ENCODE measurements at regions not wholly inside any gene's neighbourhood (a gene's known extent, or its start where the extent isn't known, plus 50 kb on each side); places are given as distances from the start of the nearest gene placed in this dataset.
A peak's percentile ranks its signal among the peaks of the same experiment; 100 is the strongest.
"Not testable (repeated sequence)": the region's sequence is repeated elsewhere in the genome, so short reads cannot be mapped to it uniquely, and the experiment has no call there.

- no peaks in the 10 kb centered on the region for H3K36me3 Mint-ChIP-seq
- H3K27me3 Mint-ChIP-seq (ENCODE audit: low read depth in 3 of 3), result peaks cover 2 to 9% (median 8%) of the 10 kb centered on the region in 3 donors
Measured at GRCh38 chr7:69428089-69428488, 170.2 kb upstream of the AUTS2 start.

GRCh38 chr7:69429911-69430383 lies 168.3 kb upstream of the AUTS2 start:
- Mint-ChIP-seq H3K9me3 (peaks cover 0 to 7% (median 0%) of the 10 kb centered on the region in 6 donors), H3K27ac (no peak overlapping the region), H3K4me3 (no peak overlapping the region), H3K4me1 (peaks cover 10 to 16% of the 10 kb centered on the region in 2 donors), H3K27me3 (ENCODE audit: low read depth in 3 of 3) (peaks cover 2 to 14% (median 13%) of the 10 kb centered on the region in 3 donors), H3K36me3 (peaks cover 0 to 4% (median 0%) of the 10 kb centered on the region in 3 donors)
- DNase-seq, result no peak

More at GRCh38 chr7:69428089-69428488, 170.2 kb upstream of the AUTS2 start:
- Mint-ChIP-seq H3K4me3 (no peak overlapping the region), H3K27ac (no peak overlapping the region), H3K9me3 (peaks cover 0 to 7% (median 0%) of the 10 kb centered on the region in 6 donors), H3K4me1 (peaks cover 0 to 1% of the 10 kb centered on the region in 2 donors)
- DNase-seq, result no peak

GRCh38 chr7:69430384-69431021 lies 167.8 kb upstream of the AUTS2 start:
- H3K4me1 Mint-ChIP-seq, result peaks cover 10 to 18% of the 10 kb centered on the region in 2 donors
- H3K4me3 Mint-ChIP-seq, result no peak overlapping the region
- DNase-seq, result no peak
- H3K36me3 Mint-ChIP-seq, result peaks cover 0 to 4% (median 0%) of the 10 kb centered on the region in 3 donors
- peaks cover 2 to 14% (median 13%) of the 10 kb centered on the region in 3 donors for H3K27me3 Mint-ChIP-seq (ENCODE audit: low read depth in 3 of 3)
- H3K27ac Mint-ChIP-seq, result no peak overlapping the region
- H3K9me3 Mint-ChIP-seq, result peaks cover 0 to 7% (median 0%) of the 10 kb centered on the region in 6 donors

GRCh38 chr7:69431626-69432025 lies 166.6 kb upstream of the AUTS2 start:
- DNase-seq, result no peak
- H3K27ac Mint-ChIP-seq, result no peak overlapping the region
- H3K36me3 Mint-ChIP-seq, result peaks cover 0 to 4% (median 0%) of the 10 kb centered on the region in 3 donors
- peaks cover 10 to 18% of the 10 kb centered on the region in 2 donors for H3K4me1 Mint-ChIP-seq
- peaks cover 2 to 16% (median 13%) of the 10 kb centered on the region in 3 donors for H3K27me3 Mint-ChIP-seq (ENCODE audit: low read depth in 3 of 3)
- no peak overlapping the region for H3K4me3 Mint-ChIP-seq
- peaks cover 0 to 7% (median 0%) of the 10 kb centered on the region in 6 donors for H3K9me3 Mint-ChIP-seq

- H3K9me3 Mint-ChIP-seq, DNase-seq, H3K36me3 Mint-ChIP-seq, H3K27ac Mint-ChIP-seq, H3K4me3 Mint-ChIP-seq: not testable (repeated sequence)
- H3K27me3 Mint-ChIP-seq (ENCODE audit: low read depth in 3 of 3), result peaks cover 0 to 16% (median 13%) of the 10 kb centered on the region in 3 donors
- H3K4me1 Mint-ChIP-seq, result peaks cover 10 to 18% of the 10 kb centered on the region in 2 donors
Measured at GRCh38 chr7:69432276-69432675, 166.0 kb upstream of the AUTS2 start.

GRCh38 chr7:69433081-69433480 lies 165.2 kb upstream of the AUTS2 start:
- peaks cover 0 to 4% (median 0%) of the 10 kb centered on the region in 3 donors for H3K36me3 Mint-ChIP-seq
- DNase-seq, result no peak
- peaks cover 0 to 7% (median 0%) of the 10 kb centered on the region in 6 donors for H3K9me3 Mint-ChIP-seq
- H3K4me1 Mint-ChIP-seq, result peaks cover 10 to 18% of the 10 kb centered on the region in 2 donors
- peaks cover 0 to 16% (median 13%) of the 10 kb centered on the region in 3 donors for H3K27me3 Mint-ChIP-seq (ENCODE audit: low read depth in 3 of 3)
- H3K27ac Mint-ChIP-seq, result no peak overlapping the region
- H3K4me3 Mint-ChIP-seq, result no peak overlapping the region

- H3K27ac Mint-ChIP-seq, result no peak overlapping the region
- H3K4me1 Mint-ChIP-seq, result peaks cover 10 to 18% of the 10 kb centered on the region in 2 donors
- peaks cover 3 to 13% (median 11%) of the 10 kb centered on the region in 3 donors for H3K27me3 Mint-ChIP-seq (ENCODE audit: low read depth in 3 of 3)
- DNase-seq, result peak in 2 of 3 donors; percentile 4 to 5
- peaks cover 0 to 3% (median 0%) of the 10 kb centered on the region in 6 donors for H3K9me3 Mint-ChIP-seq
- peaks cover 0 to 4% (median 0%) of the 10 kb centered on the region in 3 donors for H3K36me3 Mint-ChIP-seq
- H3K4me3 Mint-ChIP-seq, result peak overlapping the region in 2 of 5 donors; percentile 24 to 43
Measured at GRCh38 chr7:69434398-69434815, 163.9 kb upstream of the AUTS2 start.

- no peak for DNase-seq
- H3K4me1 Mint-ChIP-seq, result peaks cover 10 to 18% of the 10 kb centered on the region in 2 donors
- peaks cover 0 to 4% (median 0%) of the 10 kb centered on the region in 3 donors for H3K36me3 Mint-ChIP-seq
- peaks cover 3 to 9% (median 9%) of the 10 kb centered on the region in 3 donors for H3K27me3 Mint-ChIP-seq (ENCODE audit: low read depth in 3 of 3)
- H3K4me3 Mint-ChIP-seq, result no peak overlapping the region
- no peaks in the 10 kb centered on the region for H3K9me3 Mint-ChIP-seq
- no peak overlapping the region for H3K27ac Mint-ChIP-seq
Measured at GRCh38 chr7:69435711-69436110, 162.6 kb upstream of the AUTS2 start.

GRCh38 chr7:69436946-69437345 lies 161.3 kb upstream of the AUTS2 start:
- no peak for DNase-seq
- H3K27me3 Mint-ChIP-seq (ENCODE audit: low read depth in 3 of 3), result peaks cover 3 to 7% (median 6%) of the 10 kb centered on the region in 3 donors
- H3K4me1 Mint-ChIP-seq, result peaks cover 10 to 18% of the 10 kb centered on the region in 2 donors
- no peaks in the 10 kb centered on the region for H3K9me3 Mint-ChIP-seq
- H3K27ac Mint-ChIP-seq, result no peak overlapping the region
- peaks cover 0 to 4% (median 0%) of the 10 kb centered on the region in 3 donors for H3K36me3 Mint-ChIP-seq
- H3K4me3 Mint-ChIP-seq, result no peak overlapping the region

GRCh38 chr7:69438584-69439412 lies 159.5 kb upstream of the AUTS2 start:
- peaks cover 3 to 7% (median 6%) of the 10 kb centered on the region in 3 donors for H3K27me3 Mint-ChIP-seq (ENCODE audit: low read depth in 3 of 3)
- DNase-seq, result no peak
- H3K9me3 Mint-ChIP-seq, result no peaks in the 10 kb centered on the region
- peaks cover 0 to 4% (median 0%) of the 10 kb centered on the region in 3 donors for H3K36me3 Mint-ChIP-seq
- H3K27ac Mint-ChIP-seq, result no peak overlapping the region
- peaks cover 9 to 14% of the 10 kb centered on the region in 2 donors for H3K4me1 Mint-ChIP-seq
- no peak overlapping the region for H3K4me3 Mint-ChIP-seq

GRCh38 chr7:69439636-69440325 lies 158.5 kb upstream of the AUTS2 start:
- DNase-seq, result no peak
- Mint-ChIP-seq H3K4me1 (peaks cover under 1 to 4% of the 10 kb centered on the region in 2 donors), H3K4me3 (no peak overlapping the region), H3K27ac (no peak overlapping the region), H3K36me3 (no peaks in the 10 kb centered on the region), H3K27me3 (ENCODE audit: low read depth in 3 of 3) (peaks cover 2 to 6% (median 5%) of the 10 kb centered on the region in 3 donors), H3K9me3 (no peaks in the 10 kb centered on the region)

- Mint-ChIP-seq H3K4me3 (no peak overlapping the region), H3K9me3 (no peaks in the 10 kb centered on the region), H3K27me3 (ENCODE audit: low read depth in 3 of 3) (peaks cover 2 to 6% (median 5%) of the 10 kb centered on the region in 3 donors), H3K36me3 (no peaks in the 10 kb centered on the region), H3K27ac (no peak overlapping the region), H3K4me1 (no peaks in the 10 kb centered on the region)
- no peak for DNase-seq
Measured at GRCh38 chr7:69440976-69441375, 157.3 kb upstream of the AUTS2 start.

GRCh38 chr7:69443136-69443535 lies 155.1 kb upstream of the AUTS2 start:
- H3K36me3 Mint-ChIP-seq, result no peaks in the 10 kb centered on the region
- no peaks in the 10 kb centered on the region for H3K4me1 Mint-ChIP-seq
- H3K27me3 Mint-ChIP-seq (ENCODE audit: low read depth in 3 of 3), result peaks cover 2 to 6% (median 5%) of the 10 kb centered on the region in 3 donors
- no peak overlapping the region for H3K4me3 Mint-ChIP-seq
- H3K9me3 Mint-ChIP-seq, result no peaks in the 10 kb centered on the region
- no peak for DNase-seq
- no peak overlapping the region for H3K27ac Mint-ChIP-seq

Measured in immature natural killer cell (primary cell).